Stimulated activated naive CD8-positive, alpha-beta T cell treated with anti-CD3 and anti-CD28 coated beads, Interleukin-15, Interleukin-2, amounts not matched to agents 100 ng/mL and 50 ng/mL, for 24 hours (primary cell): ENCODE measurements at regions not wholly inside any gene's neighbourhood (a gene's known extent, or its start where the extent isn't known, plus 50 kb on each side); places are given as distances from the start of the nearest gene placed in this dataset.

Experiments
- H3K27ac Mint-ChIP-seq: one replicate; pipeline ENCODE4 v1.8.0; 2021; ENCODE audit warnings: mild to moderate bottlenecking, mixed read lengths
- H3K27me3 Mint-ChIP-seq: one replicate; pipeline ENCODE4 v1.8.0; 2021; ENCODE audit warnings: mixed read lengths
- H3K36me3 Mint-ChIP-seq: one replicate; pipeline ENCODE4 v1.8.0; 2021; ENCODE audit warnings: low read depth, mixed read lengths
- H3K4me1 Mint-ChIP-seq: one replicate; pipeline ENCODE4 v1.8.0; 2021; ENCODE audit warnings: low read depth, mixed read lengths
- H3K4me3 Mint-ChIP-seq: one replicate; pipeline ENCODE4 v1.8.0; 2021; ENCODE audit warnings: mild to moderate bottlenecking, mixed read lengths
- H3K9me3 Mint-ChIP-seq: one replicate; pipeline ENCODE4 v1.8.0; 2021; ENCODE audit warnings: mixed read lengths

DNA sequence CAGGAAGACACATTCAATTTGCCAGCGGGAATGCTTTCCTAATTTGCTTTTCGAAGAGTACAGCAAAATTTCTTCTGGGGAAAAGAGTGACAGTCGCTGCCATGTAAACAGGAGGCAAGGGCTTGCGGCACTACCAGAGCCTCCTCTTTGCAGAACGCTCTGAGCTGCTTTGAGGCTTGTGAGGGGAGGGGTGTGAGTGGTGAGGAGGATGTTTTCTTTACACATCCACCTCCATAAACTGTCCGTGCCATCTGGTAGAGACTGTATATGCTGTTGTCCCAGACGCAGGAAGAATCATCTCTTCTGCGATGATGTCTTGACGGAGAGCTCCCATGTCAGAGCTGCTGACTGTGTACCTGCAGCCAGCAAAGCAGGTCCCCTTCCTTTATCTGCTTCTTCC, 138.0 kb downstream of the SOCS6 start:
- no peak overlapping the region for H3K27ac Mint-ChIP-seq
- H3K27me3 Mint-ChIP-seq, result no peaks in the 10 kb centered on the region

DNA sequence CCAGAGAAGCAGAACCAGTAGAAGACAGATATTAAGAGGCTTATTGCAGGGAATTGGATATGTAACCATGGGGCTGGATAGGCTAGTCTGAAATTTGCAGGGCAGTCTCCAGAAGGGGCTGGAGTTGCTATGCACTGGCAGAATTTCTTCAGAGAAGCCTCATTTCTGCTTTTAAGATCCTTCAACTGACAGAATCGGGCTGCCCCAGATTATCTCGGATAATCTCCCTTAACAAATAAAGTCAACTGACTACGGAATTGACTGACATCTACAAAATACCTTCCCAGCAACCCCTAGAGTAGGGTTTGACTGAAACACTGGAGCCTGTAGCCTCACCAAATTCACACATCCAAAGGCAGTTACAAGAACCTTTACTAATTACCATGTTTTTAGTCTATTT, 136.4 kb downstream of the SOCS6 start:
- Mint-ChIP-seq H3K36me3 (no peaks in the 10 kb centered on the region), H3K27me3 (no peaks in the 10 kb centered on the region), H3K9me3 (no peaks in the 10 kb centered on the region), H3K4me1 (peaks cover 13% of the 10 kb centered on the region), H3K4me3 (no peak overlapping the region), H3K27ac (no peak overlapping the region)

More for the DNA sequence above, 138.0 kb downstream of the SOCS6 start:
- Mint-ChIP-seq H3K9me3 (no peaks in the 10 kb centered on the region), H3K36me3 (no peaks in the 10 kb centered on the region), H3K4me1 (peaks cover 7% of the 10 kb centered on the region), H3K4me3 (no peak overlapping the region)

DNA sequence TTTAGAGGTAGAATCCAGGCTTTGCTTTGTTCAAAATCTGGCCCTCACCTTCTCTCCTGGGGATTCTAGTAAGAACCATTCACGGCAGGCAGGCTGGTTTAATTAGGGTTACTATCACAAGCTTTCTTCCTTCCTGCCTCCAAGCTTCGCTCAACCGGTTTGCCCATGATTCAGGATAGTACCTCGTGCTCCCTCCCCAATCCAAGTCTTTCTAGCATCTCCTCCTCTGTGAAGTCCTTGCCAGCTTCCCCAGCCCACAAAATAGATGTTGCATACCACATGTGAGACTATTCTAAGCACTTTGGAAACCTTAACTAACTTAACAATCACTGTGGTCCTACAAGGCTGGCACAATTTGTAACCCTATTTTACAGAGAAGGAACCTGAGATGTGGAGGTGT, 135.1 kb downstream of the SOCS6 start:
- Mint-ChIP-seq H3K27ac (no peak overlapping the region), H3K4me3 (no peak overlapping the region), H3K4me1 (peaks cover 14% of the 10 kb centered on the region), H3K9me3 (no peaks in the 10 kb centered on the region), H3K27me3 (peaks cover 5% of the 10 kb centered on the region), H3K36me3 (no peaks in the 10 kb centered on the region)

GRCh38 chr18:70423120-70423519, 134.3 kb downstream of the SOCS6 start:
- Mint-ChIP-seq H3K4me1 (peaks cover 18% of the 10 kb centered on the region), H3K9me3 (no peaks in the 10 kb centered on the region), H3K36me3 (no peaks in the 10 kb centered on the region), H3K27me3 (peaks cover 11% of the 10 kb centered on the region), H3K27ac (no peak overlapping the region), H3K4me3 (no peak overlapping the region)

GRCh38 chr18:70422391-70422965, 133.6 kb downstream of the SOCS6 start:
- no peak overlapping the region for H3K27ac Mint-ChIP-seq
- H3K4me1 Mint-ChIP-seq, result peaks cover 18% of the 10 kb centered on the region
- H3K27me3 Mint-ChIP-seq, result peaks cover 11% of the 10 kb centered on the region
- no peak overlapping the region for H3K4me3 Mint-ChIP-seq
- no peaks in the 10 kb centered on the region for H3K9me3 Mint-ChIP-seq
- H3K36me3 Mint-ChIP-seq, result no peaks in the 10 kb centered on the region

GRCh38 chr18:70421471-70422390, 132.9 kb downstream of the SOCS6 start:
- H3K4me1 Mint-ChIP-seq, result peaks cover 18% of the 10 kb centered on the region
- no peaks in the 10 kb centered on the region for H3K36me3 Mint-ChIP-seq
- no peaks in the 10 kb centered on the region for H3K9me3 Mint-ChIP-seq
- H3K4me3 Mint-ChIP-seq, result no peak overlapping the region
- H3K27me3 Mint-ChIP-seq, result peaks cover 11% of the 10 kb centered on the region
- no peak overlapping the region for H3K27ac Mint-ChIP-seq

GRCh38 chr18:70420146-70420898, 131.5 kb downstream of the SOCS6 start:
- H3K4me3 Mint-ChIP-seq, result no peak overlapping the region
- no peaks in the 10 kb centered on the region for H3K9me3 Mint-ChIP-seq
- peaks cover 15% of the 10 kb centered on the region for H3K27me3 Mint-ChIP-seq
- no peak overlapping the region for H3K27ac Mint-ChIP-seq
- no peaks in the 10 kb centered on the region for H3K36me3 Mint-ChIP-seq
- H3K4me1 Mint-ChIP-seq, result peaks cover 18% of the 10 kb centered on the region

DNA sequence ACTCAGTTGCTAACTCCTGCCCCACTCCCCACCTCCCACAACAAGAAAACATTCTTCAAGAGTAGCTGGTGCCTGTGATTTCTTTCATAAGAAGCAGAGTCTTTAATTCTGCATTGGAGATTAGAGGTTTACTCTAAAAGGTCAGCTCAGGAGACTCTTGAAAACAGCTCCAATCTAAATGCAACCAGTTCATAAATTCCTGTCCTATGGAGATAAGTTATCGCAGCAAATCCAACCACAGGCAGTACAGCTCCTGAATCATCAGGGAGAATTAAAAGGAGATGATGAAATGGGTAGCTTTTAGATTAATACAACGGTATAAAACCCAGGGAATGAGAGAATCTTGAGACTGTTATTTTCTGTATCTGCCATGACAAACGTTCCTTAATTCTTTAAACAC, 130.7 kb downstream of the SOCS6 start:
- Mint-ChIP-seq H3K4me3 (no peak overlapping the region), H3K27ac (no peak overlapping the region), H3K4me1 (peaks cover 18% of the 10 kb centered on the region)

DNA sequence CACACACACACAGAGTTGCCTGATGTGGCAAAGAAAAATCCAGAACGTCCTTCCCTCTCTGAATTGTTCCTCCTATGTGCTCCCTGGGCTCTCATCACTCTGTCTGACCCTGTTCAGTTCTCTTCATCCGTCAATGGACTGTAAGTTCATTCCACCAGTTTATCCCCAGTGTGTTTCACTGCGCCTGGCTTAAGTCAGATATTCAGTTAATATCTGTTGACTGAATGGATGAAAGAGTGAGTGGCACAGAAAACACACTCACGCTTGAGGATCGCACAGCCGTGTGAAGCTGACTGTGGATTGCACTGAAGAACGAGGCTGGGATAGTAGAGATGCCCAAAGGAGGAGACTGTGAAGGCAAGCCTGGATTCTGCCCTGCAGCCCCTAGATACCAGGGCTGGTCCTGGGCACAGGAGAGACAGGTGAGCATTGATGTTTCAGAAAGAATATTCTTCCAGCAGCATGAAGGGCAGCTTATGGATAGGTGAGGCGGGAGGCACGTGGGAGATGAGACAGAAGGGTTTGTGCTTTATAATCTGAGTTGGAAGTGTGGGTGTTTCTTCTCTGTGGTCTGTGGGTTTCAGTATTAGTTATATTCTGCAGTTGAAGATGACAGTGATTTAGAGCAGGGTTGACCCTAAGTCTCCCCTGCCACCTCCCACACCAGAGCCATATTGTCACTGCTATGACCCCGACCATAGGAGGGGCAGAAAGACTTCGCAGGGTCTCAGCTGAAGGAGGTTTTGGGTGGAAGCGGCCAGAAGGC, 129.9 kb downstream of the SOCS6 start:
- Mint-ChIP-seq H3K9me3 (no peaks in the 10 kb centered on the region), H3K27me3 (peaks cover 20% of the 10 kb centered on the region), H3K4me3 (no peak overlapping the region), H3K36me3 (no peaks in the 10 kb centered on the region), H3K4me1 (peaks cover 18% of the 10 kb centered on the region), H3K27ac (no peak overlapping the region)

More for the DNA sequence above, 130.7 kb downstream of the SOCS6 start:
- Mint-ChIP-seq H3K36me3 (no peaks in the 10 kb centered on the region), H3K27me3 (peaks cover 17% of the 10 kb centered on the region), H3K9me3 (no peaks in the 10 kb centered on the region)

- Mint-ChIP-seq H3K27me3 (peaks cover 24% of the 10 kb centered on the region), H3K9me3 (no peaks in the 10 kb centered on the region), H3K36me3 (no peaks in the 10 kb centered on the region), H3K4me3 (no peak overlapping the region), H3K27ac (no peak overlapping the region), H3K4me1 (peaks cover 18% of the 10 kb centered on the region)
These were observed 129.0 kb downstream of the SOCS6 start for GRCh38 chr18:70417847-70418246.

GRCh38 chr18:70416496-70416895, 127.7 kb downstream of the SOCS6 start:
- H3K27me3 Mint-ChIP-seq, result peaks cover 25% of the 10 kb centered on the region
- H3K36me3 Mint-ChIP-seq, result no peaks in the 10 kb centered on the region
- H3K27ac Mint-ChIP-seq, result no peak overlapping the region
- no peaks in the 10 kb centered on the region for H3K9me3 Mint-ChIP-seq
- peaks cover 8% of the 10 kb centered on the region for H3K4me1 Mint-ChIP-seq
- H3K4me3 Mint-ChIP-seq, result no peak overlapping the region

- Mint-ChIP-seq H3K4me3 (no peak overlapping the region), H3K9me3 (no peaks in the 10 kb centered on the region), H3K36me3 (no peaks in the 10 kb centered on the region), H3K27me3 (peaks cover 25% of the 10 kb centered on the region), H3K4me1 (peaks cover 5% of the 10 kb centered on the region), H3K27ac (no peak overlapping the region)
These were observed 127.1 kb downstream of the SOCS6 start for GRCh38 chr18:70415823-70416488.

GRCh38 chr18:70414315-70414900, 125.6 kb downstream of the SOCS6 start:
- Mint-ChIP-seq H3K36me3 (no peaks in the 10 kb centered on the region), H3K4me3 (no peak overlapping the region), H3K27ac (no peak overlapping the region), H3K27me3 (peaks cover 22% of the 10 kb centered on the region), H3K9me3 (no peaks in the 10 kb centered on the region), H3K4me1 (peaks cover 5% of the 10 kb centered on the region)

DNA sequence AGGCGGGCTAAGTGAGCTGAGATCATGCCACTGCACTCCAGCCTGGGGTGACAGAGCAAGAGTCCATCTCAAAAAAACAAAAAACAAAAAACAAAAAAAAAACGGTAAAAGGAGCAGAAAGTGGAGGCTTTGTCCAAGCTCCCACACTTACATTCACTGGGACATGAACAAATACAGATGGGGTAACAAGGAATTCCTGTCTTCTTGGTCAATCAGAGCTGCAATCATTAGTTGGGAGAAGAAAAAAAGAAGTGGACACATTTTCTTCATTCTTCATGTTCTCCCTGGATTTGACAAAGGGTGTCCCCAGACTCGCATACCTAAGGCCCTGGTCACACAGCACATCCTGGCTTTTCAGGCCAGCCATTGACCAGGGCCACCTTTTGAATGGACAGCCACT, 124.6 kb downstream of the SOCS6 start:
- Mint-ChIP-seq H3K9me3 (no peaks in the 10 kb centered on the region), H3K27ac (no peak overlapping the region), H3K4me3 (no peak overlapping the region), H3K27me3 (peaks cover 19% of the 10 kb centered on the region), H3K4me1 (no peaks in the 10 kb centered on the region), H3K36me3 (no peaks in the 10 kb centered on the region)
